ENCODE measurements at regions not wholly inside any gene's neighbourhood (a gene's known extent, or its start where the extent isn't known, plus 50 kb on each side); places are given as distances from the start of the nearest gene placed in this dataset.

GRCh38 chr6:128704601-128705000 lies 178.3 kb upstream of the LAMA2 start:
- no peak for DNase-seq
- no peak overlapping the region for H2BK15ac ChIP-seq (ENCODE audit: low read depth, low read length)

More at GRCh38 chr6:128704601-128705000, 178.3 kb upstream of the LAMA2 start:
- Histone ChIP-seq H3K56ac (ENCODE audit: insufficient read length, low read depth, low read length) (no peak overlapping the region), H3T11ph (ENCODE audit: low read length) (no peak overlapping the region), H2BK20ac (ENCODE audit: low read depth, low read length, poor library complexity, severe bottlenecking) (no peak overlapping the region), H3K4me2 (ENCODE audit: insufficient read depth, insufficient read length, low read length) (no peak overlapping the region), H3K79me2 (ENCODE audit: insufficient read depth, low read length) (no peaks in the 10 kb centered on the region), H3K9me3 (ENCODE audit: control insufficient read depth, low read depth, low read length) (no peaks in the 10 kb centered on the region), H3K23me2 (ENCODE audit: insufficient read length, low read depth, low read length, poor library complexity, severe bottlenecking) (no peaks in the 10 kb centered on the region), H4K5ac (ENCODE audit: insufficient read length, low read depth, low read length) (no peak overlapping the region), H3K4ac (ENCODE audit: low read depth, low read length) (no peak overlapping the region), H2AK5ac (ENCODE audit: insufficient read length, low read length) (no peak overlapping the region), H3K27me3 (ENCODE audit: insufficient read depth, low read length) (no peaks in the 10 kb centered on the region), H3K23ac (ENCODE audit: insufficient read length, low read depth, low read length) (no peak overlapping the region), H2BK12ac (ENCODE audit: insufficient read length, low read depth, low read length) (no peak overlapping the region), H2AFZ (ENCODE audit: low read length) (no peak overlapping the region), H2BK120ac (ENCODE audit: low read depth, low read length, poor library complexity, severe bottlenecking) (no peak overlapping the region), H3K4me1 (ENCODE audit: insufficient read depth, low read length) (no peaks in the 10 kb centered on the region), H2BK5ac (ENCODE audit: insufficient read length, low read length) (no peak overlapping the region), H3K79me1 (ENCODE audit: insufficient read depth, low read depth, low read length, poor library complexity, severe bottlenecking) (no peaks in the 10 kb centered on the region), H3K14ac (ENCODE audit: insufficient read depth, low read length) (no peak overlapping the region), H3K27ac (ENCODE audit: insufficient read length, low read depth, low read length) (no peak overlapping the region), H4K91ac (ENCODE audit: insufficient read length, low read depth, low read length) (no peak overlapping the region), H4K20me1 (ENCODE audit: control insufficient read depth, insufficient read depth, insufficient read length) (no peaks in the 10 kb centered on the region), H3K18ac (ENCODE audit: insufficient read length, low read depth, low read length) (no peak overlapping the region), H3K9ac (ENCODE audit: extremely low read depth, insufficient read length, low read length) (no peak overlapping the region), H4K8ac (replicated peaks; ENCODE audit: insufficient read length, low read depth, low read length) (no peak overlapping the region)
- H3K27me3 Mint-ChIP-seq (ENCODE audit: low read depth), result no peaks in the 10 kb centered on the region
- no peak overlapping the region for H3K27ac Mint-ChIP-seq
- H3K36me3 Mint-ChIP-seq (ENCODE audit: insufficient read depth in 1 of 3, low read depth in 3 of 3), result no peaks in the 10 kb centered on the region
- WGBS (ENCODE audit: extremely low coverage, insufficient read length, low lambda C conversion rate), result no CpG with 5 or more reads among the region's 4 CpGs
- H3K4me3 Mint-ChIP-seq, result no peak overlapping the region
- TF ChIP-seq CTCF (conservative IDR thresholded peaks at IDR 0.05), result no peak
- no peaks in the 10 kb centered on the region; a peak in 1 of 5 replicates for H3K9me3 Mint-ChIP-seq
- H3K4me1 Mint-ChIP-seq, result no peaks in the 10 kb centered on the region
